GM18505 (cell line): ENCODE measurements at regions not wholly inside any gene's neighbourhood (a gene's known extent, or its start where the extent isn't known, plus 50 kb on each side); places are given as distances from the start of the nearest gene placed in this dataset.

ENCODE experiments used
- ATAC-seq: cut with Tn5 transposase; IDR thresholded peaks from one replicate; pipeline ENCODE4 v1.9.1; 2021; ENCODE audit not compliant: unreplicated experiment
- POLR2A ChIP-seq: IDR thresholded peaks from 4 replicates; pipeline ENCODE4 v1.6.1; 2011; ENCODE audit warnings: borderline replicate concordance; ENCODE audit not compliant: insufficient read depth, insufficient read length; ENCODE audit errors: extremely low read depth

GRCh38 chr2:7265286-7265685 lies 348.1 kb downstream of the RNF144A start:
- no peak for TF ChIP-seq POLR2A
- no peak for ATAC-seq

GRCh38 chr2:7269106-7269643 lies 352.0 kb downstream of the RNF144A start:
- TF ChIP-seq POLR2A = no peak
- ATAC-seq = no peak

GRCh38 chr2:7270011-7270431 lies 352.8 kb downstream of the RNF144A start:
- no peak for TF ChIP-seq POLR2A
- no peak for ATAC-seq

- no peak for TF ChIP-seq POLR2A
- no peak for ATAC-seq
These were observed 355.0 kb downstream of the RNF144A start for GRCh38 chr2:7272210-7272609.

GRCh38 chr2:7278984-7279383 lies 361.8 kb downstream of the RNF144A start:
- no peak for TF ChIP-seq POLR2A
- no peak for ATAC-seq

GRCh38 chr2:7279421-7279949 lies 362.3 kb downstream of the RNF144A start:
- ATAC-seq = no peak
- no peak for TF ChIP-seq POLR2A

GRCh38 chr2:7280790-7281189 lies 363.6 kb downstream of the RNF144A start:
- ATAC-seq = no peak
- TF ChIP-seq POLR2A = no peak

- no peak for ATAC-seq
- no peak for TF ChIP-seq POLR2A
These were observed 364.3 kb downstream of the RNF144A start for GRCh38 chr2:7281231-7282201.

- ATAC-seq = no peak
- no peak for TF ChIP-seq POLR2A
These were observed 368.9 kb downstream of the RNF144A start for GRCh38 chr2:7286120-7286519.

- TF ChIP-seq POLR2A = no peak
- ATAC-seq = no peak
These were observed 371.3 kb downstream of the RNF144A start for GRCh38 chr2:7288484-7288883.

GRCh38 chr2:7289697-7290096 lies 372.5 kb downstream of the RNF144A start:
- ATAC-seq = no peak
- TF ChIP-seq POLR2A = no peak

GRCh38 chr2:7292154-7292691 lies 375.0 kb downstream of the RNF144A start:
- ATAC-seq = no peak
- TF ChIP-seq POLR2A = no peak

- TF ChIP-seq POLR2A = no peak
- ATAC-seq = no peak
These were observed 392.4 kb downstream of the RNF144A start for GRCh38 chr2:7309582-7309981.
